Fibroblast of lung (primary cell): ENCODE measurements at regions not wholly inside any gene's neighbourhood (a gene's known extent, or its start where the extent isn't known, plus 50 kb on each side); places are given as distances from the start of the nearest gene placed in this dataset.

Experiments
- DNase-seq, 2 donors: peaks; one replicate each; pipeline versions ENCODE4 v3.0.0 to v3.0.0-alpha.2; 2010; ENCODE audit warnings: low read depth in 2 of 2
- H2AFZ ChIP-seq: 2 replicates; pipeline ENCODE4 v1.5.1; 2012; ENCODE audit warnings: low read length, control low read depth, inconsistent platforms
- H3K27ac ChIP-seq: 2 replicates; pipeline ENCODE4 v1.5.1; 2011; ENCODE audit warnings: low read length, control low read depth; ENCODE audit not compliant: insufficient read depth
- H3K27me3 ChIP-seq: 2 replicates; pipeline ENCODE4 v1.5.1; 2011; ENCODE audit warnings: mild to moderate bottlenecking, low read length; ENCODE audit not compliant: control insufficient read depth, insufficient read depth
- H3K36me3 ChIP-seq: 2 replicates; pipeline ENCODE4 v1.5.1; 2011; ENCODE audit warnings: low read length; ENCODE audit not compliant: control insufficient read depth, insufficient read depth
- H3K4me1 ChIP-seq: 2 replicates; pipeline ENCODE4 v1.5.1; 2011; ENCODE audit warnings: low read length; ENCODE audit not compliant: control insufficient read depth, insufficient read depth; ENCODE audit errors: extremely low read depth
- H3K4me2 ChIP-seq: 2 replicates; pipeline ENCODE4 v1.5.1; 2011; ENCODE audit warnings: low read length, control low read depth; ENCODE audit not compliant: insufficient read depth; ENCODE audit errors: extremely low read depth
- H3K4me3 ChIP-seq, 4 experiments: fragments of 200-600 bp in 1 of 4; sonication (generic) in 1 of 4; replicated peaks in 1 of 4; 2 replicates each; pipeline ENCODE4 v1.5.1; 2011 to 2016; ENCODE audit warnings: low read length in 4 of 4, low read depth in 3 of 4, mild to moderate bottlenecking in 3 of 4, control low read depth in 2 of 4, inconsistent platforms in 1 of 4, mixed read lengths in 1 of 4; ENCODE audit not compliant: insufficient read depth in 1 of 4; ENCODE audit errors: control extremely low read depth in 1 of 4
- H3K79me2 ChIP-seq: 2 replicates; pipeline ENCODE4 v1.5.1; 2012; ENCODE audit warnings: mild to moderate bottlenecking, low read length, inconsistent platforms; ENCODE audit not compliant: control insufficient read depth, insufficient read depth
- H3K9ac ChIP-seq: 2 replicates; pipeline ENCODE4 v1.5.1; 2011; ENCODE audit warnings: mild to moderate bottlenecking, low read length, control low read depth; ENCODE audit not compliant: insufficient read depth
- H3K9me3 ChIP-seq: 2 replicates; pipeline ENCODE4 v1.5.1; 2012; ENCODE audit warnings: low read depth, low read length; ENCODE audit not compliant: control insufficient read depth, insufficient read depth
- H4K20me1 ChIP-seq: 2 replicates; pipeline ENCODE4 v1.5.1; 2011; ENCODE audit warnings: low read length; ENCODE audit not compliant: control insufficient read depth, insufficient read depth; ENCODE audit errors: extremely low read depth
- CTCF ChIP-seq, 2 donors: IDR thresholded peaks in 1 of 2; conservative IDR thresholded peaks in 1 of 2; 1 replicate in 1 of 2; 2 replicates in 1 of 2; pipeline ENCODE4 v1.5.1; 2011 to 2012; ENCODE audit warnings: low read length in 2 of 2, control low read depth in 1 of 2, inconsistent platforms in 1 of 2, low read depth in 1 of 2, mild to moderate bottlenecking in 1 of 2
- EZH2 ChIP-seq: IDR thresholded peaks from 2 replicates; pipeline ENCODE4 v1.5.1; 2012; ENCODE audit warnings: low read length, control low read depth, mild to moderate bottlenecking; ENCODE audit errors: missing control alignments

GRCh38 chr12:95396849-95397468, 77.0 kb upstream of the METAP2 start:
- H3K4me2 ChIP-seq, result no peak overlapping the region

GRCh38 chr12:95397571-95397970, 76.4 kb upstream of the METAP2 start:
- Histone ChIP-seq H3K4me2 (no peak overlapping the region), H4K20me1 (no peaks in the 10 kb centered on the region), H3K4me3 (no peak overlapping the region), H3K4me1 (no peaks in the 10 kb centered on the region), H3K27me3 (peaks cover 4% of the 10 kb centered on the region), H3K9me3 (no peaks in the 10 kb centered on the region), H2AFZ (no peak overlapping the region), H3K27ac (no peak overlapping the region), H3K9ac (no peak overlapping the region), H3K79me2 (no peaks in the 10 kb centered on the region), H3K36me3 (no peaks in the 10 kb centered on the region)
- DNase-seq, result no peak
- TF ChIP-seq CTCF (conservative IDR thresholded peaks at IDR 0.05 in 1 of 2, IDR thresholded peaks at IDR 0.05 in 1 of 2; ENCODE audit: low read depth in 1 of 2, low read length in 2 of 2), result no peak
- TF ChIP-seq EZH2, result no peak

More at GRCh38 chr12:95396849-95397468, 77.0 kb upstream of the METAP2 start:
- no peaks in the 10 kb centered on the region for H3K4me1 ChIP-seq
- TF ChIP-seq CTCF (conservative IDR thresholded peaks at IDR 0.05 in 1 of 2, IDR thresholded peaks at IDR 0.05 in 1 of 2; ENCODE audit: low read depth in 1 of 2, low read length in 2 of 2), result no peak
- no peak for TF ChIP-seq EZH2
- H3K27ac ChIP-seq, result no peak overlapping the region
- DNase-seq, result peak; percentile 10 to 65
- peaks cover 3% of the 10 kb centered on the region for H3K27me3 ChIP-seq
- H2AFZ ChIP-seq, result no peak overlapping the region
- H3K4me3 ChIP-seq, result no peak overlapping the region
- no peaks in the 10 kb centered on the region for H3K79me2 ChIP-seq
- no peaks in the 10 kb centered on the region for H3K9me3 ChIP-seq
- H4K20me1 ChIP-seq, result no peaks in the 10 kb centered on the region
- H3K9ac ChIP-seq, result no peak overlapping the region
- no peaks in the 10 kb centered on the region for H3K36me3 ChIP-seq

- no peak overlapping the region for H3K27ac ChIP-seq
- no peaks in the 10 kb centered on the region for H3K79me2 ChIP-seq
- H3K4me3 ChIP-seq, result no peak overlapping the region
- DNase-seq, result no peak
- no peaks in the 10 kb centered on the region for H3K9me3 ChIP-seq
- H2AFZ ChIP-seq, result no peak overlapping the region
- H3K27me3 ChIP-seq, result peaks cover 8% of the 10 kb centered on the region
- no peaks in the 10 kb centered on the region for H3K4me1 ChIP-seq
- no peak overlapping the region for H3K4me2 ChIP-seq
- H3K36me3 ChIP-seq, result no peaks in the 10 kb centered on the region
- no peak overlapping the region for H3K9ac ChIP-seq
- no peaks in the 10 kb centered on the region for H4K20me1 ChIP-seq
- TF ChIP-seq EZH2 (no peak), CTCF (conservative IDR thresholded peaks at IDR 0.05 in 1 of 2, IDR thresholded peaks at IDR 0.05 in 1 of 2; ENCODE audit: low read depth in 1 of 2, low read length in 2 of 2) (no peak)
Observed at GRCh38 chr12:95402096-95402495, 71.9 kb upstream of the METAP2 start.
